Hepatic stellate cell (primary cell): ENCODE measurements at regions not wholly inside any gene's neighbourhood (a gene's known extent, or its start where the extent isn't known, plus 50 kb on each side); places are given as distances from the start of the nearest gene placed in this dataset.

Source experiments
- DNase-seq: peaks from one replicate; pipeline ENCODE4 v3.0.0; 2011; ENCODE audit warnings: low spot score

DNA sequence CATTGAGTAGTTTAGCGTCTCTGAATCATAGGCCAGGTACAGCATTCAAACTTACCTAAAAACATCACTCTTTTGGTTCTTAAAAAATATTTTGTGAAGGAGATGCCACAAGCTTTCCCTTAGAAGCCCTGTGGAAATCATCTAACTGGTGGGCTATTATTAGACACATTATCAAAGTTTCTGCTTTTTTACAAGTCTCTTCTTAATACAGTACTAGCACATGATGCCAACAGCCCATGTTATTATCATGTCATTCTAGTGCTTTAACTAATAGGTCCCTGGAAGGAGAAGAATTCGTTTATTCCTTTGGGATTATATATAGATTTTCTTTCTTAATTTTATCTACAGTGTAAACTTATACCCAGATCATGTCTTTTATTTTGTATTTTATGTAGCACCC is 146.0 kb upstream of the PTPRK start:
- DNase-seq, result no peak

DNA sequence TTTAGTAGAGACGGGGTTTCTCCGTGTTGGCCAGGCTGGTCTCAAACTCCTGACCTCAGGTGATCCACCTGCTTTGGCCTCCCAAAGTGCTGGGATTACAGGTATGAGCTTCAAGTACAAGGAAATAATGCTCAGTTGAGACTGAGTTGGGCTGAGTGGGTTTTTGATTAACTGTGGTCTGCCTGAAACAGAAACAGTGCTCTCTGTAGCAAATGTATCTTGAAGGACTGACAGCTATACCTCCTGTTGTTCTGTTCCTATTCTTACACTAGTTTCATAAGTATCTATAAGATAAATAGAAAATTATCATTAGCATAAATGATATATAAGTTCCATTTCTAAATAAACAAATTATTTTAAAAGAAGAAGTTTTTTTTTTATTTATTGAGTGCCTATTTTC is 142.8 kb upstream of the PTPRK start:
- no peak for DNase-seq

DNA sequence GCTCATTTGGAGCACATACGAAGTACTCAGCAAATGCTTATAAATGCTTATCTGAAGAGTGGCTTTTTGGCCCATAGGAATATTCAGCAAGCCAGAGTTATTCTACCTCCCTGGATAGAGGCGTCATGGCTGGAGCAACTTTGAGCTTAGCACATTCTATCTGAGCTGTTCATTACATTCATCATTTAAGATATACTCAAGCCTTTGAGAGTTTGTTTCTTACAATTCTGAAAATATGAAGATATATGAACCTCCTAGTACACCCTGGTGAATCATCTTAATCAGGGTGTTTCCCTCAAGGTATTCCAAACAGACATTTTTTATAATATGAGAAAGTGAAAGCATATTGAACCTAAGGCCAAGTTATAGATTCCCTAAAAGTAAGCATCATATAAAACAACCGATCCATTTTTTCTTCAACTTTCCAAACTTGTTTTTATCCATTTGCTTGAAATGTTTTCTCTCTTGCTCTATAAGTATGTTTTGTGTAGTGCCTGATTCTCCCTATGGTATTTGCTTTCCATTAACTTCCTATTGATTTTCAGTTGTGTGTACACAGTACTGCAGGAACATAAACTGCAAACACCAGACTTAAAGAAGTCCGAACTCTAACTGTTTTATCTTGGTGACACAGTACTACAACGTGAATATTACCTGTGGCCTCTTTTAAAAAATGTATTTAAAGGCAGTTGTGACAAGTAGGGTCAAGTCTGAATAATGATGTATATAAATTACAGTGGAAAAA is 139.7 kb upstream of the PTPRK start:
- DNase-seq, result no peak

DNA sequence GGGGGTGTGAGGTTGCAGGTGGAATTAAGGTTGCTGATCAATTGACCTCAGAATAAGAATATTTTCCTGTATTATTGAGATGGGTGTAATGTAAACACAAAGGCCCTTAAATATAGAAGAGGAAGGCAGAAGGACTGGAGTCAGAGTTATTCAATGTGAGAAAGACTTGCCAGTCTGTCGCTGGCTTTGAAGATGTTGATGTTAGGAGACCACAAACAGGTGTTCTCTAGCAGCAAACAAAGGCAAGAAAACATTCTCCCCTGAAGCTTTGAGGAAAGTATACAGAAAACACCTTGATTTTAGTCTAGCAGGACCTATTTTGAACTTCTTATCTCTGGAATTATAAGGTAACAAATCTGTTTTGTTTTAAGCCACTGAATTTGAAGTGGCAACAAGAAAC is 138.9 kb upstream of the PTPRK start:
- DNase-seq, result no peak

DNA sequence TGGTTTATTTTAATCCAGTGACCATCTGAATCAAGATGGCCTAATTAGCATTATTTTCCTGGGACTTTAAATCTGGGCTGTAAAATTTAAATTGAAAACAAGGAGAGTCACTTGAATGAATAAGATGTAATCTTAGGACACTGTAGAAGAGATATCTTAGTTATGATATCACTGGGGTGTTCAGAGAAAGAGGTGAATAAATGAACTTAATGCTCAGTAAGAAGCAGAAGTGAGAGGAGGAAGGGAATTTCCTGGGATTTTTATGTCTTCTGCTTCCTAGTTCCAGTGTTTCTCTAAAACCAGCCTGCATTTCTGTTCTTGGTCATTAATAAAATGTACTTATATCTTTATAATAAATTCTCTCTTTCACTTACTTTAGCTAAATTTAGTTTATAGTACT is 136.8 kb upstream of the PTPRK start:
- DNase-seq, result no peak

DNA sequence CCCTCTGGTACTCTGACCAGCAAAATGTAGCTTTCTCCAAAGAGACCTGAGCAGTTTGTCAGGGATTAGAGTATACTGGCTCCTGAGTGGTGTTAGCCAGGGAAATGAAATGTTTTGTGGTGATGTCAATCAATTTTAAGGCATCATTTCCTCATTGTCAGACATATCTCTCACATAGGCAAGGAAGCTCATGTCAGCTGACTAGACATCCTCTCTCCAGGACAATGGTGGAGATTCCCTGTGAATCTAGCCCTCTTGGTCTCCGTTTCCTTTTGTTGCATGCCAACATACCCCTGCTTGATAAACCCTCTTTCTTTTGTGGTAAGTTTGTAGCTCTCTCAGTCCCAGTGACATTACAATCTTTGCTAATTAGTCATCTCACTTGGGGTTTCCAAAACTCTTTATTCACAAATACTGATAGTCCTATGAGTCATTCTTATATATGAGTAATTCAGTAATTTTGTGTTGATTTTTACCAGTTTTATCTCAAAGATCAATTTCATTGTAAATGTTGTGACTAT is 135.6 kb upstream of the PTPRK start:
- DNase-seq, result peak; percentile 19

DNA sequence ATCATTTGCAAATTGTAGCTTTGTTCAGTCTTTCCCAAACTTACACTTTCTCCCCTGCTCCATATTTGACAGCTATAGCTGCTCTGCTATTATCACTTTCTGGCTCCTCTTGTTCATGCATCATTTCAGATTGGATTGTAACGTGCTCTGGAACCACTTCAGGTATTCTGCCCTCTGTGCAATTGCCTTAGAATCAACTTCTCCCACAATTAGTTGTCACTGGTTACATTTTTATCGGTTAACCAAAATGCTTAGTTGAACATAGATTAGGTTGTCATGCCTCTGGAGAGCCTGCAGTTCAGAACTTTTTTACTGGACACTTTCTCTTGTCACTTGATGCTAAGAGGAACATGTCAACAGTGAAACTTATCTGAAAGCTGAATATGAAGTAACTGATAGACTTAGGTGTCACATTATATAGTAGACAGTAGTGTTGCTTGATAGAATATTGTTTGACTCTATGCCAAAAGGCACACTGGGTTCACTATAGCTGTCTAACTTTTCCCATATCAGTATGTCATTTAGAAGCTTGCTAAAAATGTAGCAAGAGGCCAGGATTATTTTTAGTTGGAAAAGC is 127.7 kb upstream of the PTPRK start:
- no peak for DNase-seq

DNA sequence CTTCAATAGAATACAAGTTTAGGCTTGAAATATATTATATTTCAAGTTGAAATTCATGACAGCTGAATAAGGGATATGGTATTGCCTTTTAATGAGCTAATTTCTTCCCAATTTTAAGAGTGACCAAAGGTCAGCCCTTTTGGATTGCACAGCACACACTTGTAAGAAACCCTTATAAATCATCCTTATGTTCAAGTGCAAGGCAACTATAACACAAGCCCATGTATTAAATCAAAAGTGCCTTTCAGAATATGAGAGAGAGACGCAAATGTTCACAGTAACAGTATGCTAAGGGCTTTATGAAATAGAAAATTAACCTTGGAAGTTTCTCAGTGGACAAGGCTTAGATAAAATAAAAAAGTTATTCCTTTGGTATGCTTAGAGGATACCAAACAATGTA is 121.7 kb upstream of the PTPRK start:
- DNase-seq, result no peak

DNA sequence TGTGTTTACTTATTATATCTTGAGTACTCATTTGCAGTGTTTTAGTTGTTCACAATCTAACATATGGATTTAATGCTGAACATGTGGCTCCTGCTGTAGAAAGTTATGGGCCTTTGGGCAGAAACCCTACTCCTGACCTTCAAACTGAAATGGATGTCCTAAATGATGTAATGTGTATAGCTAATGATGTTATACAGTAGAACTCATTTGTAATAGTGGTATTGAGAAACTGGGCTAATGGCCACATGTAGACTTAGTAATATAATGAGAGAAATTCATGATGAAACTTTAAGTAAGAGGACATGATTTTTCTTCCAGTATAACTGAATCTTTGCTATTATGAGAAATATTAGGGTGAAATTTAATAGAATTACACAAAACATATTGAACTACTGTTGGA is 121.3 kb upstream of the PTPRK start:
- no peak for DNase-seq

DNA sequence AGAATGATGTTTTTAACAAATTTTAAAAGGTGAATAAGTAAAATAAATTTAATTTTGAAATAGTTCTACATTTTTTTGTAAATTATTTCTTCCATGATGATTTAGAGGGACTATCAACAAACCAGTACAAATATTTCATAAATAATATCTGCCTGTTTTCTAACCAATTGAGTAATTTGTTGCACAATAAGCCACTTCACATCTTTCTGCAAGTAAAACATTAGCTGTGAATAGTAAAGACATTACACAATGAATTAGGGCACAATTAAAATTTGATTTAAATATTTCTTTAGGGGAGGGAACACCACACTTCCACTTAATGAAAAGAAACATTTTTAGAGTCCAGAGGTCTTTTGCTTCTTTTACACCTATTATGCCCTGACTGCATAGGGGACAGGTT is 118.4 kb upstream of the PTPRK start:
- DNase-seq, result no peak

DNA sequence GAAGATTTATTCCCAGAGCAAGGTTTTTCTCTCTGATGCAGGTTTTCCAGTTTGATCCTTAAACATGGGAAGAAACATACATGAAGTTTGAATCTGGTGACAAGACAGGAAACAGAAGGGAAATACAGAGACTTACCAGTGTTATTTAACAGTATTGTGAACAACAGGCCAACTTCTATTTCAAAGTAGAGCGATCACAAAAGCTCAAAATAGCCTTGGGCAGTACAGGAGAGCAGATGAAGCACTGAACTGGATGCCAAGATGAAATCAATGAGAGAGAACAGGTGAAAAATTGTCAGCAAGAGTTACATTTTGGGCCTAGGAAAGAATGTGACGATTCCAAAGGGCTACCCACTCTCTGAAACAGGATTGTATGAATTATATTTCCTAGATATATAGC is 114.8 kb upstream of the PTPRK start:
- no peak for DNase-seq

DNA sequence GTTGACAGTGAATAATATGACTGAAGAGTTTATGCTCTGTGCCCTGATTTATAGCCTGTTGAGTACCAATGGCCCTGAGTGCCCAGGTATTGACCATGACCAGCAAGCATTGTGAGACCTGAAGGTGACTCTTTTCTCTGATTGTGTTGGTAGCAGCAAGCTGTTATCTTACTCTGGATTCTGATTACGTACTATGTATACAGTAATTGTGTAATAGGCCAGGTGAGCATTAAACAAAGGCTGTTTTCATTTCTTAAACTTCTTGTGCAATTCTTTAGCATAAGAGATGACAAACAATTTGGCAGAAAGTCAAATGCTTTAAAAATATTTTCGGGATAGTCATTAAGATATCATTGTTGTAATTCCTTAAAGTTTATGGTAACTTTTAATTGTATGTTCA is 111.7 kb upstream of the PTPRK start:
- no peak for DNase-seq

DNA sequence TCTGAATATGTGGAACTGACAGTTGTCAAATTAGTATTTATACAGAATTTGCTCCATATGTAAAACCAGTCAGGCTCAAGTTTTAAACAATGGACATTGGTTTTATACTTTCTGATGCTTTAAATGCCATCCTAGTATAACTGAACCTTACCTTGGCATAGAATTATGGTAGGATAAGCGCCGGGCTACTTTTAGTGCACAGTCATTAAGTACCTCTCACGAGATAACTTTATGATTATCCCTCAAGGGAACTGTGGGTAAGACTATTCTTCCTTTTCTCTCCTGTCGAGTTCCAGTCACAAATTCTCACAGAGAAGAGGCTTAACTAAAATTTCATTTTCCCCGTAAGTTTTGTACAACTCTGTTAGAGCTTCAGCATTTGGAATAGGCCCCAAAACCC is 110.6 kb upstream of the PTPRK start:
- no peak for DNase-seq

DNA sequence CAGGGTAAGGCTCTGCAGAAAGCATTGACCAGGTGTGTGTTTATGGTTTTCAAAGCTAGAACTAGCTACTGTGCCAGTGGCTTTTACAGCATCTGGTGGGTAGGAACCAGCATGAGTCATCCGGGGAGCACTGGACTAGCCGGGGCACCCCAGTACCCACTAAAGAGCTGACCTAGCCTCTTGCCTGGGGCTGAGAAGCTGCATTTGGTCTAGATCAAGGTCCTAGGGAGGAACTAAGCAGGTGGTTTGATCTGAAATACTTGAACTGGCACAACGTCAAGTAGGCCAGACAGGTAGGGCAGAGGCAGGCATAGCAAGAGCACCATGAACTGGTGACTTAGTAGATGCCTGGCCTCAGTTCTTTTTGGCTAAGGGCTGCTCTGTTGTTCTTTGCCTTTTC is 109.8 kb upstream of the PTPRK start:
- no peak for DNase-seq

DNA sequence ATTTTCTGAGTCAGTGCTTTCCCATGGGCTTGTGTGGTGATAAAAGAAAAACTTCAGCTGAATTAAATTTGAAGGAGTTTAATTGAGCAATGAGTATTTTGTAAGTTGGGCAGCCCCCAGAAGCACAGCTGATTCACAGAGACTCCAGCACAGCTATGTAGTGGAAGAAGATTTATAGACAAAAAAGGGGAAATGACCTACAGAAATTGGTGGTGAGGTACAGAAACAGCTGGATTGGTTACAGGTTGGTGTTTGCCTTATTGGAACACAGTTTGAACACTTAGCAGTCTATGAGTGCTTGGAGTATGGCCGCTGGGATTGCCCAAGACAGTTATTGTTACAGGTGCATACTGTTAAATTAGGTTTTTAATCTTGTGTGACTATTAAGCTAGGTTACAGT is 96.9 kb upstream of the PTPRK start:
- no peak for DNase-seq

DNA sequence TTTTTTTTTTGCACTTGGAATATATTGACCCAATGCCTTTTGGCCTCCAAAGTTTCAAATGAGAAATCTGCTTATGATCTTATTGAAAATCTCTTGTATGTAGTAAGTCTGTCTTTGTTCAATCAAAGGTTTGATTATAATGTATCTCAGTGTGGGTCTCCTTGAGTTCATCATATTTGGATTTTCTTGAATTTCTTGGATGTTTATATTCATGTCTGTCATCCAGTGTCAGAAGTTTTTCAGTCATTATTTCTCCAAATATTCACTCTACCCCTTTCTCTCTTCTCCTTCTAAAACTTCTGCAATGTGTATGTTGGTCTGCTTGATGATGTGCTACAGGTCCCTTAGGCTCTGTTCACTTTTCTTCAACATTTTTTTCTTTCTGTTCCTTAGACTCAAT is 95.9 kb upstream of the PTPRK start:
- DNase-seq, result no peak

DNA sequence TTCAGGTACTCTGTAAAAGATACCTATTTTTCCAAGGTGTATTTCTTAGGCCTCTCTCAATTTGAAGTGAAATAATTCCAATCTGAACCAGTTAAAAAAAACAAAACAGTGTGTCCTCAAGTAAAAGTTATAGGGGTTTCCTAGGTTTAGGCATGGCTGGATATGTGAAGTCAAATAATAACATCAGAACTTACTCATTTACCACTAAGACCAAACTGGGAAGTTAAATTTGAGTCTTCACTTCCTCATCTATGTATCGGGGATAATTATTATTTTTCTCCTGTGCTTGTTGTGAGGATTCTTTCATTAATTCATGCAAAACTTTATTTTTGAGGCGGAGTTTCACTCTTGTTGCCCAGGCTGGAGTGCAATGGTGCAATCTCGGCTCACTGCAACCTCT is 86.2 kb upstream of the PTPRK start:
- DNase-seq, result no peak

DNA sequence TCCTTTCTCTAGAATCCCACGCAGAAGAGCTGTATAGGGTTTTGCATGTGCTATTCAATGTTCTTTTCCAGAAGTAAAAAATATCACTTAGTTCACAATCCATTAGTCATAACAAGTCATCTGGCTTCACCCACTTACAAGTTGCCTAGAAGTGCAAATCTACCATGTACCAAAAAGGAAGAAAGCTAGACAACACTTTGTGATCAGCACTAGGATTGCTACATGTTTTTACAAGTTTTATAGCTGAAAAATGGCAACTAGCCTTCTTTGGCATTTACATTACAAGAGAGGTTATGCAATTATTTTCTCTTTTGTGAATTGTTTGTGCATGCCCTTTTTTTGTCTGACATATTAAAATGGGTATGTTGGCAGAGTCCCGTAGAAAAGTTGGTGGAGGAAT is 85.6 kb upstream of the PTPRK start:
- DNase-seq, result no peak

DNA sequence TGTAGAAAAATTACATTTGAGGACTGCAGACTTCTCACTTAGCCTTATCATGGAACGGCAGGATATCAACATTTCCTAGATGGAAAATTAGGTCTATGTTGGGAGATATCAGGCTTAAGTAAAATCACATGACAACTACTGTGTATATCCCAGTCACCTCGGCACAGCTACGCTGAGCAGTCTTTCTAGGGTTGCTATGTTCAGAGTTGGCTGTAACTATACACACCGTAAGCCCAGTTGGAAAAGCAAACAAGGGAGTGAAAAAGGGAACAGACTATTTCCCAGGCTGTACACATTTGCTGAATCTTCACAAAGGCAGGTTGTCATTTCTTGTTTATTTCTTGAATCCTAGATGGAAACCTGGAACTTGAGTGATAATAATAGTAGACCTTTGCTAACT is 80.7 kb upstream of the PTPRK start:
- DNase-seq, result no peak

DNA sequence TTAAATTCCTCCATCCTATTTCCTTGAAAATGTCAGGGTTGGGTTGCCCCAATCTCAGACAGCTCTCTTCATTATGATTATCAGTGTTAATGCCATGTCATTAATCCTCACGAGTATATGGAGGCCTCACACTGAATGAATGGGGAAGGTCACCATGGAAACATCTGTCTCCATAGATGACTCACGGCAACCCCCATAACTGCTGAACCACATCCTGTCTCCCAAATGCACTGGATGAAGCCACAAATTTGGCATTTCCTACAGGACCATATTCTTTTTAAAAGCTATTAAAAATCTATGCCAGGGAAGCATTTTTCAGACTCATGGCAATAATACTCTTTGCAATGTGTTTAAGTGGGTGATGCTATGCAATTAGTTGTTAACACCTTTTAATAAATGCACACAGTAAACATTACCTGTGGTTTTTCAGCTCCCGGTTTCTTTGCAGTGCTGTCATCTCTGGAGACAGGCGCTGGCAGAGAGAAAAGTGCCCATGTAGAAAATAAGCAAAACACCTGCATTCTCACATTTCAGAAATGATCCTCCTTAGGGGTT is 80.1 kb upstream of the PTPRK start:
- peak; percentile 79 for DNase-seq

DNA sequence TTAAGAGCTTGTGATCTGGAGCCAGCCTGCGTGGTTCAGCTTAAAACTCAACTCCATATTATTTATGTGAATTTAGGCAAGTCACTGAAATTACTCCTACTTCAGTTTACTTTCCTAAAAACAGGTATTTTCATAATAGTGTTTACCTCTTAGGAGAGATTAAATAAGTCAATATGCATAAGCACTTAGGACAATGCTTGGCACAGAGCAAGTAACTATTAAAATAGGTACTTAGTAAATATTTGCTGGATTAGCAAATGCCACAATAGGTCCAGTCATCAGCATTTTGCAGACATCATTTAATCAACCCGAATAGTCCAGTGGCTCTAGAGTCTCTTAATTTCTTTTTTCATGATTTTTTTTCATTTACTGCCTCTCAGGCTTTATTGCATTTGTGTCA is 78.6 kb upstream of the PTPRK start:
- DNase-seq, result no peak

DNA sequence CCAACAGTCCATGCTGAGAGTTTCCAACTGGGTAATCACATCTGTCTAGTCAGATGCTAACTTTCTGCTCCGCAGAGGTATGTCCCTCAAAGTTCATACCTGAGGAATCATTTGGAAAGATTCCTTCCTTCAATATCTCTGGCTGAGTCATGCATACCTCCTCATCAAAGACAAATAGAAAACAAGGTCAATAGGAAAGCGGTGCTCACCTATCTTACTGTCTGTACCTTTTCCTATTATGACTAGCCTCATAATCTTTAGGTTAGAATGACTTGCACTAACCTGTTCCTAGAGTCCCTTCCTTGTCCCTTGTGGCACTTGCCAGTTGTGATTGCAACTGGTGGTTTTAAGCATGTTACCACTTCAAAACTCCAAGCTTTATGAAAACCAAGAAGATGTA is 78.2 kb upstream of the PTPRK start:
- DNase-seq, result no peak

DNA sequence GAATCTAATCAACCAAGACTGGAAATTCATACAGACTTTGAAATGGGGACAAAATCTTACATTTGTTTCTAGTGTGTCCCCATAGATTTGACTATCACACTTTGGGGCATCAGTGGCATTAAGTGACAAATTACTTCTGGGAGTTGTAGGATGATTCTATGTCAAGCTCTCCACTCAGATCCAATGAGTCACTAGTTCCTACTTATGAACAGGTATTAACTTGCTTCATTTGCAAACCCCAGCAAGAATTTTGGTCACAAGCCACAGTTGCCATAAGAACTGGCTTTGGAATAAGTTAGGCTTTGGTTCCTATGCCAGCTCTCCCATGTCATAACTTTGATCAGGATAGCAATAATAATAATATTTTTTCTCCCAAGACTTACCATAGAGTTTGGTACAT is 77.6 kb upstream of the PTPRK start:
- DNase-seq, result no peak

DNA sequence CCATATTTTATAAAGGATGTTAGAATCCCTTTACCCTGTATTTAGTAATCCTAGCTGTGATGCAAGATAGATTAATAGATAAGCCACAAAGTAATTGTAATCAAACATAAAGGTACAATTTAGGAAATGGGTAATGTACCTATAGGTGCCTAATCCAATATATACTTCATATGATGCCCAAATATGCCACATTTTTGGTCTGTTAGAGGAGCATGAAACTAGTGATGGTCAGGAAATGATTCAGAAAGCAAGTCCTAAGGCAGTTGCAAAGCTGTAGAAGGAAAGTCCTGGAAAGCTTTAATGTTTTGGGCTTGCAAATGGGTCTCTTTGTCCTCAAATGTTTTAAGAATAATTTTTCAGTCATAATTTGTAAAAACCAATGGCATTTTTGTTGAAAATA is 76.6 kb upstream of the PTPRK start:
- DNase-seq, result no peak
